ENCODE measurements at regions not wholly inside any gene's neighbourhood (a gene's known extent, or its start where the extent isn't known, plus 50 kb on each side); places are given as distances from the start of the nearest gene placed in this dataset.

- ATAC-seq (no peak), DNase-seq (no peak)
- Mint-ChIP-seq H3K9me3 (no peaks in the 10 kb centered on the region), H3K36me3 (ENCODE audit: insufficient read depth) (no peaks in the 10 kb centered on the region), H3K4me3 (no peak overlapping the region), H3K27me3 (ENCODE audit: low read depth) (peaks cover 8% of the 10 kb centered on the region), H3K4me1 (ENCODE audit: low read depth) (no peaks in the 10 kb centered on the region)
Observed at GRCh38 chr17:14641117-14641516, 340.2 kb downstream of the HS3ST3B1 start.

GRCh38 chr17:14637260-14637659, 336.4 kb downstream of the HS3ST3B1 start:
- ATAC-seq = no peak
- Mint-ChIP-seq H3K4me1 (ENCODE audit: low read depth) (no peaks in the 10 kb centered on the region), H3K9me3 (no peaks in the 10 kb centered on the region), H3K4me3 (no peak overlapping the region), H3K36me3 (ENCODE audit: insufficient read depth) (no peaks in the 10 kb centered on the region), H3K27me3 (ENCODE audit: low read depth) (peaks cover 8% of the 10 kb centered on the region)
- DNase-seq = no peak

- Mint-ChIP-seq H3K9me3 (no peaks in the 10 kb centered on the region), H3K4me3 (no peak overlapping the region), H3K27me3 (ENCODE audit: low read depth) (peaks cover 3% of the 10 kb centered on the region), H3K36me3 (ENCODE audit: insufficient read depth) (no peaks in the 10 kb centered on the region), H3K4me1 (ENCODE audit: low read depth) (no peaks in the 10 kb centered on the region)
- DNase-seq (no peak), ATAC-seq (no peak)
Observed at GRCh38 chr17:14630621-14631020, 329.7 kb downstream of the HS3ST3B1 start.

- H3K36me3 Mint-ChIP-seq (ENCODE audit: insufficient read depth) = no peaks in the 10 kb centered on the region
- no peak overlapping the region for H3K4me3 Mint-ChIP-seq
- ATAC-seq (no peak), DNase-seq (no peak)
- no peaks in the 10 kb centered on the region for H3K9me3 Mint-ChIP-seq
- H3K27me3 Mint-ChIP-seq (ENCODE audit: low read depth) = peaks cover 3% of the 10 kb centered on the region
- no peaks in the 10 kb centered on the region for H3K4me1 Mint-ChIP-seq (ENCODE audit: low read depth)
Observed at GRCh38 chr17:14630046-14630445, 329.2 kb downstream of the HS3ST3B1 start.

- no peak for DNase-seq
- ATAC-seq = no peak
- no peaks in the 10 kb centered on the region for H3K36me3 Mint-ChIP-seq (ENCODE audit: insufficient read depth)
- no peaks in the 10 kb centered on the region for H3K9me3 Mint-ChIP-seq
- H3K4me3 Mint-ChIP-seq = no peak overlapping the region
- H3K4me1 Mint-ChIP-seq (ENCODE audit: low read depth) = no peaks in the 10 kb centered on the region
- H3K27me3 Mint-ChIP-seq (ENCODE audit: low read depth) = peaks cover 8% of the 10 kb centered on the region
Observed at GRCh38 chr17:14622615-14623101, 321.8 kb downstream of the HS3ST3B1 start.

- H3K27me3 Mint-ChIP-seq (ENCODE audit: low read depth) = peaks cover 8% of the 10 kb centered on the region
Observed at GRCh38 chr17:14621826-14622614, 321.1 kb downstream of the HS3ST3B1 start.

GRCh38 chr17:14619821-14620220, 318.9 kb downstream of the HS3ST3B1 start:
- DNase-seq (no peak), ATAC-seq (no peak)
- no peak overlapping the region for H3K4me3 Mint-ChIP-seq
- no peaks in the 10 kb centered on the region for H3K9me3 Mint-ChIP-seq
- H3K36me3 Mint-ChIP-seq (ENCODE audit: insufficient read depth) = no peaks in the 10 kb centered on the region
- no peaks in the 10 kb centered on the region for H3K4me1 Mint-ChIP-seq (ENCODE audit: low read depth)
- H3K27me3 Mint-ChIP-seq (ENCODE audit: low read depth) = peaks cover 6% of the 10 kb centered on the region

More at GRCh38 chr17:14621826-14622614, 321.1 kb downstream of the HS3ST3B1 start:
- DNase-seq = no peak
- no peak overlapping the region for H3K4me3 Mint-ChIP-seq
- no peak for ATAC-seq
- H3K4me1 Mint-ChIP-seq (ENCODE audit: low read depth) = no peaks in the 10 kb centered on the region
- H3K36me3 Mint-ChIP-seq (ENCODE audit: insufficient read depth) = no peaks in the 10 kb centered on the region
- H3K9me3 Mint-ChIP-seq = no peaks in the 10 kb centered on the region

- no peak overlapping the region for H3K4me3 Mint-ChIP-seq
- peaks cover 2% of the 10 kb centered on the region for H3K9me3 Mint-ChIP-seq
- no peak for DNase-seq
Observed at GRCh38 chr17:14616528-14616927, 315.6 kb downstream of the HS3ST3B1 start.

GRCh38 chr17:14605267-14605599, 304.4 kb downstream of the HS3ST3B1 start:
- ATAC-seq = no peak
- Mint-ChIP-seq H3K4me1 (ENCODE audit: low read depth) (peaks cover 6% of the 10 kb centered on the region), H3K9me3 (peaks cover 5% of the 10 kb centered on the region), H3K36me3 (ENCODE audit: insufficient read depth) (no peaks in the 10 kb centered on the region), H3K4me3 (peak overlapping the region; percentile 5), H3K27me3 (ENCODE audit: low read depth) (no peaks in the 10 kb centered on the region)
- DNase-seq = no peak

More at GRCh38 chr17:14616528-14616927, 315.6 kb downstream of the HS3ST3B1 start:
- Mint-ChIP-seq H3K4me1 (ENCODE audit: low read depth) (no peaks in the 10 kb centered on the region), H3K36me3 (ENCODE audit: insufficient read depth) (no peaks in the 10 kb centered on the region), H3K27me3 (ENCODE audit: low read depth) (peaks cover 6% of the 10 kb centered on the region)
- ATAC-seq = no peak

- DNase-seq (no peak), ATAC-seq (no peak)
- peaks cover 5% of the 10 kb centered on the region for H3K9me3 Mint-ChIP-seq
- H3K36me3 Mint-ChIP-seq (ENCODE audit: insufficient read depth) = no peaks in the 10 kb centered on the region
- H3K4me1 Mint-ChIP-seq (ENCODE audit: low read depth) = peaks cover 6% of the 10 kb centered on the region
- H3K27me3 Mint-ChIP-seq (ENCODE audit: low read depth) = no peaks in the 10 kb centered on the region
- peak overlapping the region; percentile 5 for H3K4me3 Mint-ChIP-seq
Observed at GRCh38 chr17:14604591-14605266, 303.8 kb downstream of the HS3ST3B1 start.

- ATAC-seq (no peak), DNase-seq (no peak)
- Mint-ChIP-seq H3K4me3 (no peak overlapping the region), H3K36me3 (ENCODE audit: insufficient read depth) (no peaks in the 10 kb centered on the region), H3K9me3 (peaks cover 5% of the 10 kb centered on the region), H3K27me3 (ENCODE audit: low read depth) (peaks cover 15% of the 10 kb centered on the region), H3K4me1 (ENCODE audit: low read depth) (peaks cover 9% of the 10 kb centered on the region)
Observed at GRCh38 chr17:14596224-14596623, 295.3 kb downstream of the HS3ST3B1 start.

- no peaks in the 10 kb centered on the region for H3K36me3 Mint-ChIP-seq (ENCODE audit: insufficient read depth)
- H3K9me3 Mint-ChIP-seq = peaks cover 4% of the 10 kb centered on the region
Observed at GRCh38 chr17:14595656-14596055, 294.8 kb downstream of the HS3ST3B1 start.

GRCh38 chr17:14594690-14595089, 293.8 kb downstream of the HS3ST3B1 start:
- Mint-ChIP-seq H3K4me1 (ENCODE audit: low read depth) (peaks cover 9% of the 10 kb centered on the region), H3K9me3 (no peaks in the 10 kb centered on the region), H3K36me3 (ENCODE audit: insufficient read depth) (no peaks in the 10 kb centered on the region), H3K27me3 (ENCODE audit: low read depth) (peaks cover 17% of the 10 kb centered on the region), H3K4me3 (no peak overlapping the region)
- no peak for DNase-seq
- ATAC-seq = no peak

More at GRCh38 chr17:14595656-14596055, 294.8 kb downstream of the HS3ST3B1 start:
- DNase-seq = no peak
- Mint-ChIP-seq H3K4me3 (no peak overlapping the region), H3K27me3 (ENCODE audit: low read depth) (peaks cover 15% of the 10 kb centered on the region), H3K4me1 (ENCODE audit: low read depth) (peaks cover 9% of the 10 kb centered on the region)
- ATAC-seq = no peak

- DNase-seq (no peak), ATAC-seq (no peak)
- Mint-ChIP-seq H3K4me1 (ENCODE audit: low read depth) (peaks cover 9% of the 10 kb centered on the region), H3K36me3 (ENCODE audit: insufficient read depth) (no peaks in the 10 kb centered on the region), H3K9me3 (no peaks in the 10 kb centered on the region), H3K4me3 (no peak overlapping the region), H3K27me3 (ENCODE audit: low read depth) (peaks cover 16% of the 10 kb centered on the region)
Observed at GRCh38 chr17:14593956-14594355, 293.1 kb downstream of the HS3ST3B1 start.
